ENCODE measurements at regions not wholly inside any gene's neighbourhood (a gene's known extent, or its start where the extent isn't known, plus 50 kb on each side); places are given as distances from the start of the nearest gene placed in this dataset.
A peak's percentile ranks its signal among the peaks of the same experiment; 100 is the strongest.

- DNase-seq (ENCODE audit: low read depth, low spot score): no peak
- Histone ChIP-seq H3K9ac (ENCODE audit: control insufficient read depth, extremely low read depth, insufficient read depth, low read length) (no peak overlapping the region), H2AFZ (ENCODE audit: control insufficient read depth, low read length) (no peak overlapping the region), H3K36me3 (ENCODE audit: control insufficient read depth in 2 of 2, extremely low read depth in 1 of 2, insufficient read depth in 2 of 2, low read length in 2 of 2) (no peaks in the 10 kb centered on the region), H3K9me1 (ENCODE audit: control insufficient read depth, extremely low read depth, insufficient read depth, low read length) (no peaks in the 10 kb centered on the region), H3K79me2 (ENCODE audit: control insufficient read depth, insufficient read depth, low read length) (no peaks in the 10 kb centered on the region), H3K4me2 (ENCODE audit: control insufficient read depth, extremely low read depth, insufficient read depth, low read depth, low read length) (no peak overlapping the region), H3K27me3 (ENCODE audit: control insufficient read depth, extremely low read depth, insufficient read depth, low read length) (peaks cover 15% of the 10 kb centered on the region), H3K9me3 (ENCODE audit: control insufficient read depth, low read depth, low read length) (no peaks in the 10 kb centered on the region), H4K20me1 (ENCODE audit: control insufficient read depth, extremely low read depth, insufficient read depth, low read length) (no peaks in the 10 kb centered on the region), H3K4me1 (ENCODE audit: control insufficient read depth, extremely low read depth, insufficient read depth, low read length) (peaks cover 21% of the 10 kb centered on the region), H3K27ac (ENCODE audit: control insufficient read depth, insufficient read depth, low read length) (no peak overlapping the region), H3K4me3 (ENCODE audit: control insufficient read depth in 2 of 3, extremely low read depth in 1 of 3, insufficient read depth in 2 of 3, low read depth in 1 of 3, low read length in 3 of 3) (no peak overlapping the region)
- dilution Hi-C loops (cut with MboI; ENCODE audit: extremely low pct_ligation_motif_present, low sequenced_read_pairs): no loop called here
- TF ChIP-seq CTCF (optimal IDR thresholded peaks at IDR 0.05 in 1 of 3, IDR thresholded peaks at IDR 0.05 in 1 of 3, conservative IDR thresholded peaks at IDR 0.05 in 1 of 3; ENCODE audit: extremely low read depth in 1 of 3, insufficient read depth in 2 of 3, low read length in 3 of 3): no peak
- no peak for TF ChIP-seq EZH2 (IDR thresholded peaks at IDR 0.05; ENCODE audit: low read length)
- FAIRE-seq: no peak
Measured at GRCh38 chrX:39195156-39195555, 393.9 kb downstream of the MID1IP1 start.

- Histone ChIP-seq H3K9me1 (ENCODE audit: control insufficient read depth, extremely low read depth, insufficient read depth, low read length) (no peaks in the 10 kb centered on the region), H3K27ac (ENCODE audit: control insufficient read depth, insufficient read depth, low read length) (no peak overlapping the region), H3K36me3 (ENCODE audit: control insufficient read depth in 2 of 2, extremely low read depth in 1 of 2, insufficient read depth in 2 of 2, low read length in 2 of 2) (no peaks in the 10 kb centered on the region), H3K4me2 (ENCODE audit: control insufficient read depth, extremely low read depth, insufficient read depth, low read depth, low read length) (peak overlapping the region; percentile 75), H3K4me1 (ENCODE audit: control insufficient read depth, extremely low read depth, insufficient read depth, low read length) (peaks cover 21% of the 10 kb centered on the region), H3K4me3 (ENCODE audit: control insufficient read depth in 2 of 3, extremely low read depth in 1 of 3, insufficient read depth in 2 of 3, low read depth in 1 of 3, low read length in 3 of 3) (peak overlapping the region in 1 of 3 experiments; percentile 25), H3K27me3 (ENCODE audit: control insufficient read depth, extremely low read depth, insufficient read depth, low read length) (peaks cover 15% of the 10 kb centered on the region), H2AFZ (ENCODE audit: control insufficient read depth, low read length) (no peak overlapping the region), H3K79me2 (ENCODE audit: control insufficient read depth, insufficient read depth, low read length) (no peaks in the 10 kb centered on the region), H3K9me3 (ENCODE audit: control insufficient read depth, low read depth, low read length) (no peaks in the 10 kb centered on the region), H3K9ac (ENCODE audit: control insufficient read depth, extremely low read depth, insufficient read depth, low read length) (no peak overlapping the region), H4K20me1 (ENCODE audit: control insufficient read depth, extremely low read depth, insufficient read depth, low read length) (no peaks in the 10 kb centered on the region)
- DNase-seq (ENCODE audit: low read depth, low spot score) (peak; percentile 13), FAIRE-seq (peak; percentile 79)
- TF ChIP-seq EZH2 (IDR thresholded peaks at IDR 0.05; ENCODE audit: low read length): no peak
- no peak for TF ChIP-seq CTCF (optimal IDR thresholded peaks at IDR 0.05 in 1 of 3, IDR thresholded peaks at IDR 0.05 in 1 of 3, conservative IDR thresholded peaks at IDR 0.05 in 1 of 3; ENCODE audit: extremely low read depth in 1 of 3, insufficient read depth in 2 of 3, low read length in 3 of 3)
- dilution Hi-C loops (cut with MboI; ENCODE audit: extremely low pct_ligation_motif_present, low sequenced_read_pairs): no loop called here
Measured at GRCh38 chrX:39196192-39197102, 395.2 kb downstream of the MID1IP1 start.

Data from keratinocyte (primary cell).